GM23338 (cell line): ENCODE measurements at regions not wholly inside any gene's neighbourhood (a gene's known extent, or its start where the extent isn't known, plus 50 kb on each side); places are given as distances from the start of the nearest gene placed in this dataset.
A peak's percentile ranks its signal among the peaks of the same experiment; 100 is the strongest.

ENCODE experiments used
- CTCF ChIP-seq, 2 experiments: fragments of 200-600 bp in 1 of 2; sonication (generic) in 1 of 2; conservative IDR thresholded peaks; 2 replicates each; pipeline versions ENCODE4 v1.5.1 to v1.6.1; 2016 to 2017; ENCODE audit warnings: antibody characterized with exemption in 2 of 2, low read depth in 2 of 2, mild to moderate bottlenecking in 2 of 2, moderate library complexity in 1 of 2
- POLR2AphosphoS5 ChIP-seq: IDR thresholded peaks from 2 replicates; pipeline ENCODE4 v1.6.1; 2016; ENCODE audit warnings: antibody characterized with exemption, low read depth
- REST ChIP-seq: IDR thresholded peaks from one replicate; pipeline ENCODE4 v1.6.1; 2018; ENCODE audit warnings: antibody characterized with exemption; ENCODE audit not compliant: unreplicated experiment

- TF ChIP-seq CTCF (conservative IDR thresholded peaks at IDR 0.05; ENCODE audit: low read depth in 2 of 2) (peak in 1 of 2 experiments; percentile 31; a peak in 2 of 4 replicates), POLR2AphosphoS5 (no peak), REST (no peak)
Measured at GRCh38 chr17:14768923-14769322, 468.0 kb downstream of the HS3ST3B1 start.
